COR-L47 (cell line): ENCODE measurements at regions not wholly inside any gene's neighbourhood (a gene's known extent, or its start where the extent isn't known, plus 50 kb on each side); places are given as distances from the start of the nearest gene placed in this dataset.

ENCODE experiments used
- DNase-seq: peaks from one replicate; lab custom pipeline; 2025; lab: John Stamatoyannopoulos, UW

GRCh38 chr9:108345826-108346225, 510.0 kb downstream of the ACTL7B start:
- DNase-seq, result no peak

- no peak for DNase-seq
Observed at GRCh38 chr9:108339251-108339650, 516.5 kb downstream of the ACTL7B start.

GRCh38 chr9:108336575-108336974, 519.2 kb downstream of the ACTL7B start:
- no peak for DNase-seq

- no peak for DNase-seq
Observed at GRCh38 chr9:108333530-108333983, 522.2 kb downstream of the ACTL7B start.

GRCh38 chr9:108331596-108331995, 524.2 kb downstream of the ACTL7B start:
- no peak for DNase-seq

GRCh38 chr9:108325406-108325805, 530.4 kb downstream of the ACTL7B start:
- no peak for DNase-seq

GRCh38 chr9:108323615-108324014, 532.2 kb downstream of the ACTL7B start:
- DNase-seq, result no peak

- DNase-seq, result peak; percentile 17
Observed at GRCh38 chr9:108322326-108323098, 533.3 kb downstream of the ACTL7B start.

GRCh38 chr9:108316630-108317029, 539.2 kb downstream of the ACTL7B start:
- DNase-seq, result no peak

GRCh38 chr9:108316066-108316465, 539.7 kb downstream of the ACTL7B start:
- DNase-seq, result no peak

- no peak for DNase-seq
Observed at GRCh38 chr9:108311745-108312144, 544.0 kb downstream of the ACTL7B start.

- DNase-seq, result no peak
Observed at GRCh38 chr9:108310202-108310601, 545.6 kb downstream of the ACTL7B start.

GRCh38 chr9:108300306-108301287, 555.2 kb downstream of the ACTL7B start:
- DNase-seq, result no peak

GRCh38 chr9:108297073-108297472, 558.7 kb downstream of the ACTL7B start:
- DNase-seq, result no peak

GRCh38 chr9:108296056-108296455, 559.7 kb downstream of the ACTL7B start:
- DNase-seq, result no peak

- DNase-seq, result no peak
Observed at GRCh38 chr9:108291586-108291932, 564.2 kb downstream of the ACTL7B start.

GRCh38 chr9:108290839-108291585, 564.8 kb downstream of the ACTL7B start:
- DNase-seq, result no peak

GRCh38 chr9:108286638-108287206, 569.1 kb downstream of the ACTL7B start:
- no peak for DNase-seq

- DNase-seq, result no peak
Observed at GRCh38 chr9:108283696-108284095, 572.1 kb downstream of the ACTL7B start.

- DNase-seq, result no peak
Observed at GRCh38 chr9:108282872-108283271, 572.9 kb downstream of the ACTL7B start.

GRCh38 chr9:108281696-108282095, 574.1 kb downstream of the ACTL7B start:
- no peak for DNase-seq

GRCh38 chr9:108278341-108278740, 577.4 kb downstream of the ACTL7B start:
- peak; percentile 86 for DNase-seq
